ENCODE measurements at regions not wholly inside any gene's neighbourhood (a gene's known extent, or its start where the extent isn't known, plus 50 kb on each side); places are given as distances from the start of the nearest gene placed in this dataset.

GRCh38 chr10:4231439-4231838, 446.4 kb upstream of the KLF6 start:
- DNase-seq (ENCODE audit: low spot score) (no peak), ATAC-seq (no peak)
- H3K4me1 Mint-ChIP-seq: no peaks in the 10 kb centered on the region
- H3K4me3 Mint-ChIP-seq: no peak overlapping the region
- no peaks in the 10 kb centered on the region for H3K27me3 Mint-ChIP-seq (ENCODE audit: low read depth)
- ChIA-PET POLR2A (no interaction called here), CTCF (no interaction called here)
- H3K9me3 Mint-ChIP-seq: peaks cover 14% of the 10 kb centered on the region
- no peak overlapping the region for H3K27ac Mint-ChIP-seq
- no peak for TF ChIP-seq OVOL2 (CRISPR knock-in tag; IDR thresholded peaks at IDR 0.05; ENCODE audit: borderline replicate concordance)
- TF ChIP-seq FOXP1 (CRISPR knock-in tag; IDR thresholded peaks at IDR 0.05; ENCODE audit: borderline replicate concordance): no peak
- TF ChIP-seq JUN (CRISPR knock-in tag; IDR thresholded peaks at IDR 0.05): no peak
- TF ChIP-seq JAZF1 (CRISPR knock-in tag; IDR thresholded peaks at IDR 0.05): no peak
- TF ChIP-seq, protein P1, sequence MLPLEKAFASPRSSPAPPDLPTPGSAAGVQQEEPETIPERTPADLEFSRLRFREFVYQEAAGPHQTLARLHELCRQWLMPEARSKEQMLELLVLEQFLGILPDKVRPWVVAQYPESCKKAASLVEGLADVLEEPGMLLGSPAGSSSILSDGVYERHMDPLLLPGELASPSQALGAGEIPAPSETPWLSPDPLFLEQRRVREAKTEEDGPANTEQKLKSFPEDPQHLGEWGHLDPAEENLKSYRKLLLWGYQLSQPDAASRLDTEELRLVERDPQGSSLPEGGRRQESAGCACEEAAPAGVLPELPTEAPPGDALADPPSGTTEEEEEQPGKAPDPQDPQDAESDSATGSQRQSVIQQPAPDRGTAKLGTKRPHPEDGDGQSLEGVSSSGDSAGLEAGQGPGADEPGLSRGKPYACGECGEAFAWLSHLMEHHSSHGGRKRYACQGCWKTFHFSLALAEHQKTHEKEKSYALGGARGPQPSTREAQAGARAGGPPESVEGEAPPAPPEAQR (CRISPR knock-in tag; IDR thresholded peaks at IDR 0.05): no peak
- no peak for TF ChIP-seq ZNF219 (CRISPR knock-in tag; IDR thresholded peaks at IDR 0.05; ENCODE audit: borderline replicate concordance)
- TF ChIP-seq, protein P2, sequence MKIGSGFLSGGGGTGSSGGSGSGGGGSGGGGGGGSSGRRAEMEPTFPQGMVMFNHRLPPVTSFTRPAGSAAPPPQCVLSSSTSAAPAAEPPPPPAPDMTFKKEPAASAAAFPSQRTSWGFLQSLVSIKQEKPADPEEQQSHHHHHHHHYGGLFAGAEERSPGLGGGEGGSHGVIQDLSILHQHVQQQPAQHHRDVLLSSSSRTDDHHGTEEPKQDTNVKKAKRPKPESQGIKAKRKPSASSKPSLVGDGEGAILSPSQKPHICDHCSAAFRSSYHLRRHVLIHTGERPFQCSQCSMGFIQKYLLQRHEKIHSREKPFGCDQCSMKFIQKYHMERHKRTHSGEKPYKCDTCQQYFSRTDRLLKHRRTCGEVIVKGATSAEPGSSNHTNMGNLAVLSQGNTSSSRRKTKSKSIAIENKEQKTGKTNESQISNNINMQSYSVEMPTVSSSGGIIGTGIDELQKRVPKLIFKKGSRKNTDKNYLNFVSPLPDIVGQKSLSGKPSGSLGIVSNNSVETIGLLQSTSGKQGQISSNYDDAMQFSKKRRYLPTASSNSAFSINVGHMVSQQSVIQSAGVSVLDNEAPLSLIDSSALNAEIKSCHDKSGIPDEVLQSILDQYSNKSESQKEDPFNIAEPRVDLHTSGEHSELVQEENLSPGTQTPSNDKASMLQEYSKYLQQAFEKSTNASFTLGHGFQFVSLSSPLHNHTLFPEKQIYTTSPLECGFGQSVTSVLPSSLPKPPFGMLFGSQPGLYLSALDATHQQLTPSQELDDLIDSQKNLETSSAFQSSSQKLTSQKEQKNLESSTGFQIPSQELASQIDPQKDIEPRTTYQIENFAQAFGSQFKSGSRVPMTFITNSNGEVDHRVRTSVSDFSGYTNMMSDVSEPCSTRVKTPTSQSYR (CRISPR knock-in tag; IDR thresholded peaks at IDR 0.05): no peak
- TF ChIP-seq ZNF138 (CRISPR knock-in tag; conservative IDR thresholded peaks at IDR 0.05): no peak
- TF ChIP-seq, protein P3, sequence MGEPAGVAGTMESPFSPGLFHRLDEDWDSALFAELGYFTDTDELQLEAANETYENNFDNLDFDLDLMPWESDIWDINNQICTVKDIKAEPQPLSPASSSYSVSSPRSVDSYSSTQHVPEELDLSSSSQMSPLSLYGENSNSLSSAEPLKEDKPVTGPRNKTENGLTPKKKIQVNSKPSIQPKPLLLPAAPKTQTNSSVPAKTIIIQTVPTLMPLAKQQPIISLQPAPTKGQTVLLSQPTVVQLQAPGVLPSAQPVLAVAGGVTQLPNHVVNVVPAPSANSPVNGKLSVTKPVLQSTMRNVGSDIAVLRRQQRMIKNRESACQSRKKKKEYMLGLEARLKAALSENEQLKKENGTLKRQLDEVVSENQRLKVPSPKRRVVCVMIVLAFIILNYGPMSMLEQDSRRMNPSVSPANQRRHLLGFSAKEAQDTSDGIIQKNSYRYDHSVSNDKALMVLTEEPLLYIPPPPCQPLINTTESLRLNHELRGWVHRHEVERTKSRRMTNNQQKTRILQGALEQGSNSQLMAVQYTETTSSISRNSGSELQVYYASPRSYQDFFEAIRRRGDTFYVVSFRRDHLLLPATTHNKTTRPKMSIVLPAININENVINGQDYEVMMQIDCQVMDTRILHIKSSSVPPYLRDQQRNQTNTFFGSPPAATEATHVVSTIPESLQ (CRISPR knock-in tag; IDR thresholded peaks at IDR 0.05): no peak
- TF ChIP-seq, protein P4, sequence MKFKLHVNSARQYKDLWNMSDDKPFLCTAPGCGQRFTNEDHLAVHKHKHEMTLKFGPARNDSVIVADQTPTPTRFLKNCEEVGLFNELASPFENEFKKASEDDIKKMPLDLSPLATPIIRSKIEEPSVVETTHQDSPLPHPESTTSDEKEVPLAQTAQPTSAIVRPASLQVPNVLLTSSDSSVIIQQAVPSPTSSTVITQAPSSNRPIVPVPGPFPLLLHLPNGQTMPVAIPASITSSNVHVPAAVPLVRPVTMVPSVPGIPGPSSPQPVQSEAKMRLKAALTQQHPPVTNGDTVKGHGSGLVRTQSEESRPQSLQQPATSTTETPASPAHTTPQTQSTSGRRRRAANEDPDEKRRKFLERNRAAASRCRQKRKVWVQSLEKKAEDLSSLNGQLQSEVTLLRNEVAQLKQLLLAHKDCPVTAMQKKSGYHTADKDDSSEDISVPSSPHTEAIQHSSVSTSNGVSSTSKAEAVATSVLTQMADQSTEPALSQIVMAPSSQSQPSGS (CRISPR knock-in tag; IDR thresholded peaks at IDR 0.05; ENCODE audit: borderline replicate concordance, low read depth): no peak
- TF ChIP-seq, protein P5, sequence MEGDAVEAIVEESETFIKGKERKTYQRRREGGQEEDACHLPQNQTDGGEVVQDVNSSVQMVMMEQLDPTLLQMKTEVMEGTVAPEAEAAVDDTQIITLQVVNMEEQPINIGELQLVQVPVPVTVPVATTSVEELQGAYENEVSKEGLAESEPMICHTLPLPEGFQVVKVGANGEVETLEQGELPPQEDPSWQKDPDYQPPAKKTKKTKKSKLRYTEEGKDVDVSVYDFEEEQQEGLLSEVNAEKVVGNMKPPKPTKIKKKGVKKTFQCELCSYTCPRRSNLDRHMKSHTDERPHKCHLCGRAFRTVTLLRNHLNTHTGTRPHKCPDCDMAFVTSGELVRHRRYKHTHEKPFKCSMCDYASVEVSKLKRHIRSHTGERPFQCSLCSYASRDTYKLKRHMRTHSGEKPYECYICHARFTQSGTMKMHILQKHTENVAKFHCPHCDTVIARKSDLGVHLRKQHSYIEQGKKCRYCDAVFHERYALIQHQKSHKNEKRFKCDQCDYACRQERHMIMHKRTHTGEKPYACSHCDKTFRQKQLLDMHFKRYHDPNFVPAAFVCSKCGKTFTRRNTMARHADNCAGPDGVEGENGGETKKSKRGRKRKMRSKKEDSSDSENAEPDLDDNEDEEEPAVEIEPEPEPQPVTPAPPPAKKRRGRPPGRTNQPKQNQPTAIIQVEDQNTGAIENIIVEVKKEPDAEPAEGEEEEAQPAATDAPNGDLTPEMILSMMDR (IDR thresholded peaks at IDR 0.05): no peak
- TF ChIP-seq ERG (CRISPR knock-in tag; IDR thresholded peaks at IDR 0.05): no peak
- no peak for TF ChIP-seq CREM (CRISPR knock-in tag; IDR thresholded peaks at IDR 0.05)
- no peak for TF ChIP-seq ZNF512 (CRISPR knock-in tag; IDR thresholded peaks at IDR 0.05; ENCODE audit: borderline replicate concordance)
- no peak for TF ChIP-seq ZNF423 (CRISPR knock-in tag; IDR thresholded peaks at IDR 0.05)
- no peak for TF ChIP-seq GTF2I (CRISPR knock-in tag; conservative IDR thresholded peaks at IDR 0.05)
- H3K36me3 Mint-ChIP-seq: no peaks in the 10 kb centered on the region
